AG09309 (cell line): ENCODE measurements at regions not wholly inside any gene's neighbourhood (a gene's known extent, or its start where the extent isn't known, plus 50 kb on each side); places are given as distances from the start of the nearest gene placed in this dataset.

Source experiments
- DNase-seq: peaks from one replicate; pipeline ENCODE4 v3.0.0-alpha.2; 2010; ENCODE audit warnings: low read depth
- H3K4me3 ChIP-seq: 2 replicates; pipeline ENCODE4 v1.5.1; 2011; ENCODE audit warnings: mild to moderate bottlenecking, low read depth, low read length, moderate library complexity; ENCODE audit not compliant: control insufficient read depth
- CTCF ChIP-seq: IDR thresholded peaks from 2 replicates; pipeline ENCODE4 v1.5.1; 2011; ENCODE audit warnings: mild to moderate bottlenecking, low read depth, low read length, inconsistent platforms; ENCODE audit not compliant: insufficient read depth, control insufficient read depth; ENCODE audit errors: missing control alignments

- H3K4me3 ChIP-seq, result no peak overlapping the region
- DNase-seq, result no peak
- no peak for TF ChIP-seq CTCF
Observed at GRCh38 chr4:120616041-120616440, 306.5 kb downstream of the PRDM5 start.

GRCh38 chr4:120613778-120614177 is 308.7 kb downstream of the PRDM5 start:
- no peak for DNase-seq
- TF ChIP-seq CTCF, result no peak
- no peak overlapping the region for H3K4me3 ChIP-seq

GRCh38 chr4:120611092-120611491 is 311.4 kb downstream of the PRDM5 start:
- no peak for TF ChIP-seq CTCF
- H3K4me3 ChIP-seq, result no peak overlapping the region
- no peak for DNase-seq

- no peak overlapping the region for H3K4me3 ChIP-seq
- no peak for TF ChIP-seq CTCF
- no peak for DNase-seq
Observed at GRCh38 chr4:120591038-120591437, 331.5 kb downstream of the PRDM5 start.

GRCh38 chr4:120589787-120590186 is 332.7 kb downstream of the PRDM5 start:
- TF ChIP-seq CTCF, result no peak
- no peak overlapping the region for H3K4me3 ChIP-seq
- no peak for DNase-seq

GRCh38 chr4:120568731-120569130 is 353.8 kb downstream of the PRDM5 start:
- no peak for DNase-seq
- TF ChIP-seq CTCF, result no peak
- H3K4me3 ChIP-seq, result no peak overlapping the region

- DNase-seq, result no peak
- no peak overlapping the region for H3K4me3 ChIP-seq
- no peak for TF ChIP-seq CTCF
Observed at GRCh38 chr4:120561648-120562047, 360.9 kb downstream of the PRDM5 start.
